Parathyroid adenoma (tissue), 2 donors: ENCODE measurements at regions not wholly inside any gene's neighbourhood (a gene's known extent, or its start where the extent isn't known, plus 50 kb on each side); places are given as distances from the start of the nearest gene placed in this dataset.

Experiments
- H2AFZ ChIP-seq: fragments of 300-600 bp; sonication (generic); one replicate; pipeline ENCODE4 v1.7.0; 2017; ENCODE audit warnings: antibody characterized with exemption, mild to moderate bottlenecking
- H3K27ac ChIP-seq: fragments of 300-600 bp; sonication (generic); one replicate; pipeline ENCODE4 v1.7.0; 2017
- H3K27me3 ChIP-seq: fragments of 300-600 bp; sonication (generic); one replicate; pipeline ENCODE4 v1.7.0; 2017; ENCODE audit warnings: low read length; ENCODE audit not compliant: control insufficient read depth, insufficient read depth
- H3K36me3 ChIP-seq: fragments of 300-600 bp; sonication (generic); one replicate; pipeline ENCODE4 v1.7.0; 2017; ENCODE audit warnings: low read length; ENCODE audit not compliant: control insufficient read depth, insufficient read depth
- H3K4me1 ChIP-seq: fragments of 300-600 bp; sonication (generic); one replicate; pipeline ENCODE4 v1.7.0; 2017; ENCODE audit warnings: control low read depth
- H3K4me2 ChIP-seq: fragments of 300-600 bp; sonication (generic); one replicate; pipeline ENCODE4 v1.7.0; 2017; ENCODE audit warnings: low read length
- H3K4me3 ChIP-seq: fragments of 300-600 bp; sonication (generic); one replicate; pipeline ENCODE4 v1.7.0; 2017; ENCODE audit warnings: low read depth, low read length
- H3K79me2 ChIP-seq: fragments of 300-600 bp; sonication (generic); one replicate; pipeline ENCODE4 v1.7.0; 2017; ENCODE audit warnings: control low read depth
- H3K9ac ChIP-seq: fragments of 300-600 bp; sonication (generic); one replicate; pipeline ENCODE4 v1.7.0; 2017; ENCODE audit warnings: mild to moderate bottlenecking
- H3K9me3 ChIP-seq: fragments of 300-600 bp; sonication (generic); one replicate; pipeline ENCODE4 v1.7.0; 2017; ENCODE audit warnings: low read length; ENCODE audit not compliant: control insufficient read depth
- CTCF ChIP-seq: fragments of 300-600 bp; sonication (generic); IDR thresholded peaks from one replicate; pipeline ENCODE4 v1.7.0; 2017; ENCODE audit warnings: antibody characterized with exemption, mild to moderate bottlenecking
- donor health status: primary hyperparathyroidism.

GRCh38 chr4:146088690-146089089, 86.8 kb upstream of the LSM6 start:
- Histone ChIP-seq H3K9me3 (no peaks in the 10 kb centered on the region), H3K4me2 (no peak overlapping the region), H2AFZ (no peak overlapping the region), H3K4me1 (no peaks in the 10 kb centered on the region), H3K27ac (no peak overlapping the region), H3K4me3 (no peak overlapping the region), H3K27me3 (no peaks in the 10 kb centered on the region), H3K36me3 (no peaks in the 10 kb centered on the region), H3K9ac (no peak overlapping the region), H3K79me2 (no peaks in the 10 kb centered on the region)
- no peak for TF ChIP-seq CTCF

GRCh38 chr4:146087856-146088255, 87.7 kb upstream of the LSM6 start:
- Histone ChIP-seq H3K36me3 (no peaks in the 10 kb centered on the region), H3K4me1 (no peaks in the 10 kb centered on the region), H3K4me2 (no peak overlapping the region), H3K79me2 (no peaks in the 10 kb centered on the region), H3K27me3 (no peaks in the 10 kb centered on the region), H3K9me3 (no peaks in the 10 kb centered on the region), H3K9ac (no peak overlapping the region), H3K27ac (no peak overlapping the region), H3K4me3 (no peak overlapping the region), H2AFZ (no peak overlapping the region)
- TF ChIP-seq CTCF = no peak

- Histone ChIP-seq H3K9ac (no peak overlapping the region), H2AFZ (no peak overlapping the region), H3K27me3 (no peaks in the 10 kb centered on the region), H3K4me1 (no peaks in the 10 kb centered on the region), H3K4me2 (no peak overlapping the region), H3K4me3 (no peak overlapping the region), H3K79me2 (no peaks in the 10 kb centered on the region), H3K27ac (no peak overlapping the region), H3K36me3 (no peaks in the 10 kb centered on the region), H3K9me3 (no peaks in the 10 kb centered on the region)
- no peak for TF ChIP-seq CTCF
Observed at GRCh38 chr4:146076081-146076480, 99.4 kb upstream of the LSM6 start.

GRCh38 chr4:146073517-146073916, 102.0 kb upstream of the LSM6 start:
- no peaks in the 10 kb centered on the region for H3K4me1 ChIP-seq
- H3K9ac ChIP-seq = no peak overlapping the region
- no peaks in the 10 kb centered on the region for H3K36me3 ChIP-seq
- H3K4me2 ChIP-seq = no peak overlapping the region
- no peak for TF ChIP-seq CTCF
- no peak overlapping the region for H2AFZ ChIP-seq
- H3K27me3 ChIP-seq = no peaks in the 10 kb centered on the region
- H3K9me3 ChIP-seq = no peaks in the 10 kb centered on the region
- no peak overlapping the region for H3K4me3 ChIP-seq
- no peak overlapping the region for H3K27ac ChIP-seq
- H3K79me2 ChIP-seq = no peaks in the 10 kb centered on the region

- Histone ChIP-seq H3K9me3 (no peaks in the 10 kb centered on the region), H3K27ac (no peak overlapping the region), H3K4me3 (no peak overlapping the region), H3K4me2 (no peak overlapping the region), H3K79me2 (no peaks in the 10 kb centered on the region), H3K4me1 (no peaks in the 10 kb centered on the region), H3K9ac (no peak overlapping the region), H3K27me3 (no peaks in the 10 kb centered on the region), H3K36me3 (no peaks in the 10 kb centered on the region), H2AFZ (no peak overlapping the region)
- TF ChIP-seq CTCF = no peak
Observed at GRCh38 chr4:146072376-146072775, 103.1 kb upstream of the LSM6 start.
